ENCODE measurements at regions not wholly inside any gene's neighbourhood (a gene's known extent, or its start where the extent isn't known, plus 50 kb on each side); places are given as distances from the start of the nearest gene placed in this dataset.

GRCh38 chr12:45509187-45509586 is 220.3 kb upstream of the ARID2 start:
- TF ChIP-seq CTCF (conservative IDR thresholded peaks at IDR 0.05; ENCODE audit: low read depth, low read length) (no peak), EZH2 (IDR thresholded peaks at IDR 0.05; ENCODE audit: low read length, unreplicated experiment) (no peak)

All from PC-3 (cell line).